ENCODE measurements at regions not wholly inside any gene's neighbourhood (a gene's known extent, or its start where the extent isn't known, plus 50 kb on each side); places are given as distances from the start of the nearest gene placed in this dataset.

GRCh38 chr6:105784179-105784578, 302.0 kb upstream of the PRDM1 start:
- Histone ChIP-seq H3F3A (replicated peaks; ENCODE audit: low read depth) (no peaks in the 10 kb centered on the region), H2AFZ (no peak overlapping the region), H3K4me2 (no peak overlapping the region), H3K27me3 (ENCODE audit: insufficient read depth) (no peaks in the 10 kb centered on the region), H3K36me3 (ENCODE audit: insufficient read depth) (no peaks in the 10 kb centered on the region), H3K4me3 (no peak overlapping the region), H4K20me1 (replicated peaks; ENCODE audit: insufficient read depth) (no peaks in the 10 kb centered on the region), H3K79me2 (replicated peaks; ENCODE audit: insufficient read depth) (no peaks in the 10 kb centered on the region), H3K9me2 (ENCODE audit: insufficient read depth) (peaks cover 6% of the 10 kb centered on the region; the same call in 1 of the 2 replicates), H3K4me1 (ENCODE audit: insufficient read depth) (no peaks in the 10 kb centered on the region), H3K27ac (ENCODE audit: low read depth) (no peak overlapping the region)
- TF ChIP-seq STAT1 (IDR thresholded peaks at IDR 0.05; ENCODE audit: unreplicated experiment) (no peak), EZH2 (IDR thresholded peaks at IDR 0.05; ENCODE audit: low read depth, unreplicated experiment) (no peak), ETS1 (IDR thresholded peaks at IDR 0.05) (no peak), ZNF331 (CRISPR knock-in tag; IDR thresholded peaks at IDR 0.05; ENCODE audit: low read depth) (no peak), REST (IDR thresholded peaks at IDR 0.05; ENCODE audit: unreplicated experiment) (no peak), JUNB (IDR thresholded peaks at IDR 0.05; ENCODE audit: unreplicated experiment) (no peak), POLR2AphosphoS5 (IDR thresholded peaks at IDR 0.05; ENCODE audit: low read depth) (no peak), NANOG (IDR thresholded peaks at IDR 0.05; ENCODE audit: borderline replicate concordance) (no peak), ZNF114 (CRISPR knock-in tag; IDR thresholded peaks at IDR 0.05) (no peak), EZH2phosphoT487 (IDR thresholded peaks at IDR 0.05; ENCODE audit: unreplicated experiment) (no peak), CREB1 (CRISPR knock-in tag; IDR thresholded peaks at IDR 0.05; ENCODE audit: low read depth) (no peak), ZNF462 (CRISPR knock-in tag; IDR thresholded peaks at IDR 0.05) (no peak), CTCF (conservative IDR thresholded peaks at IDR 0.05; ENCODE audit: low read depth in 2 of 2) (no peak)
- Mint-ChIP-seq H3K27ac (no peak overlapping the region), H3K4me3 (no peak overlapping the region), H3K27me3 (ENCODE audit: insufficient read depth, low read depth, poor library complexity) (peaks cover 2% of the 10 kb centered on the region), H3K4me1 (0 out of 3 replicates have a peak, but pooled peaks cover 2% of the 10 kb centered on the region), H3K9me3 (no peaks in the 10 kb centered on the region), H3K36me3 (ENCODE audit: low read depth) (no peaks in the 10 kb centered on the region)
- DNase-seq (ENCODE audit: low spot score): no peak
- ATAC-seq: no peak
